Skin epidermis (tissue), 12 donors: ENCODE measurements at regions not wholly inside any gene's neighbourhood (a gene's known extent, or its start where the extent isn't known, plus 50 kb on each side); places are given as distances from the start of the nearest gene placed in this dataset.

Experiments used
- H3K27ac ChIP-seq, 21 experiments: fragments of 200-600 bp; sonication (generic) in 11 of 21; one replicate each; pipeline ENCODE4 v1.5.0; 2020; ENCODE audit warnings: mild to moderate bottlenecking in 3 of 21, inconsistent platforms in 2 of 21, moderate library complexity in 2 of 21
- H3K4me3 ChIP-seq, 7 experiments: fragments of 200-600 bp; sonication (generic) in 2 of 7; one replicate each; pipeline ENCODE4 v1.5.0; 2020; ENCODE audit warnings: inconsistent platforms in 2 of 7, mild to moderate bottlenecking in 2 of 7, moderate library complexity in 1 of 7

- no peak overlapping the region for H3K4me3 ChIP-seq
Measured at GRCh38 chr7:153004341-153004740, 244.8 kb downstream of the ACTR3B start.

GRCh38 chr7:153005750-153006435, 246.3 kb downstream of the ACTR3B start:
- no peak overlapping the region for H3K27ac ChIP-seq
- H3K4me3 ChIP-seq, result no peak overlapping the region

More at GRCh38 chr7:153004341-153004740, 244.8 kb downstream of the ACTR3B start:
- H3K27ac ChIP-seq, result no peak overlapping the region

DNA sequence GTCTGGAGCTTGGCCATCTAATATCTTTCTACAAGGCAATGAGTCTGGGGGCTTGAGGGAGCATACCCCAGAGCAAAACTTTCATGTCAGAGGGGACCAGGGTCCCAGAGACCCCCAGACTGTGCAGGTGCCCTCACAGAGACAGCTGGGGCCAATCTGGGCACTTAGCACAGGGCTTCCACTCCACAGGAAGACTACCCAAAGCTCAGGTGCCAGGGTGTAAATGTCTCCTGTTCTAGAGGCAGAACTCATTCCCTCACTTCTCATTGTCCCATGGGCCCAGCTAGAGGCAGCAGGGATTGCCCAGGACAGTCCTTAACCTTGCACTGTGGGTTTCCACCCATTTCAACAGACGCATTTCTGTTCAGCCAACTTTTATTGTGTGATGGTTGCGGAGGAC, 246.9 kb downstream of the ACTR3B start:
- Histone ChIP-seq H3K27ac (no peak overlapping the region), H3K4me3 (no peak overlapping the region)

GRCh38 chr7:153006911-153007310, 247.4 kb downstream of the ACTR3B start:
- Histone ChIP-seq H3K27ac (no peak overlapping the region), H3K4me3 (no peak overlapping the region)

- Histone ChIP-seq H3K27ac (no peak overlapping the region), H3K4me3 (no peak overlapping the region)
Measured at GRCh38 chr7:153010416-153010815, 250.9 kb downstream of the ACTR3B start.

DNA sequence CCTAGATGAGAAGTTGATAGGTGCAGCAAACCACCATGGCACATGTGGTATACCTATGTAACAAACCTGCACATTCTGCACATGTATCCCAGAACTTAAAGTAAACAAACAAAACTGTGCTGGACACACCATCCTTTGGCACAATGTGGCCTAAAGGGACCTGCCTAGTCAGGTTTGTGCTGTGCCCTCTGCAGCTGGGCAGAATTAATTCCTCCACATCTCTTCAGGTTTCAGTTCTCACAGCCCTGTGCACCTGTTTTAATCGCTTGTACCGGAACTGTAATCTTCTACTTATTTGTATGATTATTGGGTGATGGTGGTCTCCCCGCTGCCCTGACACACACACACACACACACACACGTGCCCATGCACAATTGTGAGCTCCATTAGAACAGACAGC, 252.7 kb downstream of the ACTR3B start:
- H3K4me3 ChIP-seq, result no peak overlapping the region
- no peak overlapping the region for H3K27ac ChIP-seq

- H3K27ac ChIP-seq, result no peak overlapping the region
- no peak overlapping the region for H3K4me3 ChIP-seq
Measured at GRCh38 chr7:153017223-153017622, 257.7 kb downstream of the ACTR3B start.

DNA sequence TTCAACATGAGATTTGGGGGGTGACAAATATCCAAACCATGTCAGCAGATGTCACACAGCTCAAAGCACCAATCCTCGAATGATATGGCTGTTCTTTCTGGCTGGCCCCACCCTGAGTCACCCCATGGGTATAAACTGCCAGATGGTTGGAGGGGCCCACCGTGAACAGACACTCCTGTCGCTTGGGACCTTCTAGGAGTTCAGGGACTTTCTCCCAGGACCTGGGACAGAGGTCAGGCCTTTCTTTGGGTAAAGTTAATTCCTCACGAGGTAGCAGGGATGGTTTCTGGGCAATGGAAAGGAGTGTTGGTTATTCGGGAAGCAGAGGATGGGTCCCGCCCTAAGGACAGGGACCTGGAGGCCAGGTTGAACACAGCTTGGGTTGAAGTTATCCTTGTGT, 262.0 kb downstream of the ACTR3B start:
- Histone ChIP-seq H3K27ac (no peak overlapping the region), H3K4me3 (no peak overlapping the region)

DNA sequence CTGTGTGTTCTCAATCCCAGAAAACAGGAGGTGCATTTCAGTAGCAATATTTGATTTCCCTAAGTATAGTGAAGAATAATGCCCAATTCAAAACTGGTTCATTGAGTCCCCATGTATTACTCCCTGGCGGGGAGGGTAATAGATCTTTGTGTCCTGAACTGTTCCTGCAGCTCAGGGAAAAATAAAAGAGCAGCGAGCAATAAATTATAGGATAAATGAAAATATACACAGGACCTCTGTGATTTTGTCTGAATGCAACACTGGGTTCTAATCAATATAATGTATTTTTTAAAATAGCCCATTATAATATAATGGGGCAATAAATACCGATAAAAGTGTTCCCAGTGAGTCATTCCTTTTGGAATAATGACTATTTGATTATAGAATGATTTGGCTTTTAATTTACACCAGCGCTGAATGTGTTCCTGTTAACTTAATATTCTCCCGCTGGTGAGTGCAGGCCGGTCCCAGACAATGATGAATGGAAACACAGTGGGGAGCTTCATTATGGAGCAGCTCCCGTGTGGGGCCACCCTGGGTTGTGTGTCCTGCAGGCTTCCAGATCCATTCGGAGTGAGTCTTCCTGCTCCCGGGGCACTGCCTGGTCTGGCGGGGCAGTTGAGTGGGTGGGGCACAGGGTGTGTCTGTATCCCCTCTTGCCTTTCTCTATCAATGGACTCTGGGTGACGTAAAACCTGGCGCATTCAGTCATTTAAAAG, 263.1 kb downstream of the ACTR3B start:
- no peak overlapping the region for H3K27ac ChIP-seq
- no peak overlapping the region for H3K4me3 ChIP-seq

- no peak overlapping the region for H3K27ac ChIP-seq
- no peak overlapping the region for H3K4me3 ChIP-seq
Measured at GRCh38 chr7:153023194-153023592, 263.6 kb downstream of the ACTR3B start.

- Histone ChIP-seq H3K27ac (no peak overlapping the region), H3K4me3 (no peak overlapping the region)
Measured at GRCh38 chr7:153027210-153027609, 267.7 kb downstream of the ACTR3B start.

- no peak overlapping the region for H3K4me3 ChIP-seq
- H3K27ac ChIP-seq, result no peak overlapping the region
Measured at GRCh38 chr7:153027904-153028303, 268.4 kb downstream of the ACTR3B start.

DNA sequence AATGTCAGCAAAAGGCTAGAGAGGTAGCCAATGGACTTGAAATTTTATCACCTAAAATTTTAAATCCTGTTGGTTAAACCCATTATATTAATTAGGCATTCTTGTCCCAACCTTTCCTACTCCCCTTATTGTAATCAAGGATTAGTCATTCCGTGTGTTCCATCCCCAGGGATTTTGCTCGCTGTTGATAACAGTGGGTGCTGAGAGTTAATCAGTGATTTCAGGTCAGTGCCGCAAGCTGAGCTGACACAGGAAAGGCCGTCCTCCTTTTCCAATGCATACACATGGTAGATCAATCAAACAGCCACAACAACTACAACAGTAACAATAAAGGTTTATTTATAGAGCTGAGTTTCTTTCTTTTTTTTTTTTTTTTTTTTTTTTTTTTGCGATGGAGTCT, 271.4 kb downstream of the ACTR3B start:
- Histone ChIP-seq H3K27ac (no peak overlapping the region), H3K4me3 (no peak overlapping the region)

GRCh38 chr7:153034791-153035190, 275.2 kb downstream of the ACTR3B start:
- Histone ChIP-seq H3K27ac (no peak overlapping the region), H3K4me3 (no peak overlapping the region)

DNA sequence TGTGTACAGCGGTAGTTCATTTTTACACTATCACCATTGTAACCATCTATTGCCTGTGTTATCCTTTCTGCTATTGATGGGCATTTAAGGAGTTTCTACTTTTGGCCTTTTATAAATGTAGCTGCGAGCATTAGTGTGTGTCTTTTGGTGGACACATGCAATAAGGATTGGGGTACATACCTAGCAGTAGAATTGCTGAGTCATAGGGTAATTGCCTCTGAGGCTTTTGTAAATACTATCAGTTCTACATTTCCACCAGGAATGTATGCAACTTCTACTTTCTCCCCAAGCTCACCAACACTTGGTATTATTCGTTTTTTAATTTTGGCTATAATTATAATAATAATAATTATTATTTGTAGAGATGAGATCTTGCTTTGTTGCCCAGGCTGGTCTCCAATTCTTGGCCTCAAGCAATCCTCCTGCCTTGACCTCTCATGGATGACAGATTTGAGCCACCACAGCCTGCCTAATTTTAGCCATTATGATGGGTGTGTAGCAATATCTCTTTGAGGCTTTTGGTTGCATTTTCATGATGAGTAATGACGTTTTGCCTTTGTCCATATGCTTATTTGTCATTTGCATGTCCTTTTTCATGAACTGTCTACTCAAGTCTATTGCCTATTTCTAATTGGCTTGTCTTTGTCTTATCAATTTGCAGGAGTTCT, 277.0 kb downstream of the ACTR3B start:
- Histone ChIP-seq H3K27ac (no peak overlapping the region), H3K4me3 (no peak overlapping the region)

DNA sequence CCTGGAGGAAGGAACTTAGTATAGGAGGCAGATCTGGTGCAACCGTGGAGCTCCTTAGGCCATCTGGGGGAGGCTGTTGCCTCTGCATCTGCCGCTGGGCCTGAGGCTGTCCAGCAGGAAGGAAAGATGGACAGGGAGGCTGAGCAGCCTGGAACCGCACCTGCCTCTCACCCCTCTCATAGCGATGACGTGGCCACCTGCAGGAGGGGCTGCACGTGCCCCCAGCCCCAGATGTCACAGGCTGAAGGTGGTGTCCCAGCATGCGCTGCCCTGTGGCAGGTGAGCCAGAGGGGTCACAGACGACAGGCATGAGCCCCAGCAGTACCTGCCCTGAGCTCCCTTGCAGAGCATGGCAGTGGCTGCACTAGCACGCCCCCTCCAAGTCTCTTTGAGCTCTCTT, 283.9 kb downstream of the ACTR3B start:
- no peak overlapping the region for H3K4me3 ChIP-seq
- no peak overlapping the region for H3K27ac ChIP-seq

DNA sequence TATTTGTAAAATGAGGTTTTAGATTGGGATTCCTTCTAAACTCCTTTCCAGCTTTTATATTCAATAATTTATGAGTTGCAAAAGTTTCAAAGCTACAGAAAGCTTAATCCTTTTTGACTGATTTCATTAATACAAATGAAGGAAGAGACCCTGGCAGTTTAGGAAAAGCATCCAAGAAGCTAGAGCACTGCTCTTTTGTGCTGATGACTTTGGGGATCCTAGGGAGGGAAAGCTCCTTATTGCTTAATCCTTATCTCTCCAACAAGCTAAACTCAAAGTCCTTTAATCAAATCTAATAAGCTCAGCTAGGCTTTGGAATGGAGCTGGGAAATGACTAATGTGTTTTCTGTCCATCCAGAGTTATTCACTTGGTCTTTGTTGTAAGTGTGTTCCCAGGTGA, 285.4 kb downstream of the ACTR3B start:
- Histone ChIP-seq H3K27ac (no peak overlapping the region), H3K4me3 (no peak overlapping the region)

- Histone ChIP-seq H3K27ac (no peak overlapping the region), H3K4me3 (no peak overlapping the region)
Measured at GRCh38 chr7:153047079-153047959, 287.8 kb downstream of the ACTR3B start.

- H3K27ac ChIP-seq, result no peak overlapping the region
- H3K4me3 ChIP-seq, result no peak overlapping the region
Measured at GRCh38 chr7:153052206-153052605, 292.7 kb downstream of the ACTR3B start.

GRCh38 chr7:153061910-153062528, 302.5 kb downstream of the ACTR3B start:
- no peak overlapping the region for H3K4me3 ChIP-seq
- H3K27ac ChIP-seq, result no peak overlapping the region
